Keratinocyte (primary cell): ENCODE measurements at regions not wholly inside any gene's neighbourhood (a gene's known extent, or its start where the extent isn't known, plus 50 kb on each side); places are given as distances from the start of the nearest gene placed in this dataset.

Experiments
- CTCF ChIP-seq, 3 experiments: IDR thresholded peaks in 1 of 3; conservative IDR thresholded peaks in 1 of 3; optimal IDR thresholded peaks in 1 of 3; 2 replicates in 2 of 3; 3 replicates in 1 of 3; pipeline versions ENCODE3 to v1.5.1; 2011; ENCODE audit warnings: low read length in 3 of 3, mild to moderate bottlenecking in 3 of 3, moderate library complexity in 2 of 3, control low read depth in 1 of 3, inconsistent platforms in 1 of 3; ENCODE audit not compliant: insufficient read depth in 2 of 3; ENCODE audit errors: extremely low read depth in 1 of 3
- EZH2 ChIP-seq: IDR thresholded peaks from one replicate; pipeline ENCODE4 v1.6.1; 2012; ENCODE audit warnings: inconsistent platforms, mild to moderate bottlenecking, low read length, moderate library complexity

DNA sequence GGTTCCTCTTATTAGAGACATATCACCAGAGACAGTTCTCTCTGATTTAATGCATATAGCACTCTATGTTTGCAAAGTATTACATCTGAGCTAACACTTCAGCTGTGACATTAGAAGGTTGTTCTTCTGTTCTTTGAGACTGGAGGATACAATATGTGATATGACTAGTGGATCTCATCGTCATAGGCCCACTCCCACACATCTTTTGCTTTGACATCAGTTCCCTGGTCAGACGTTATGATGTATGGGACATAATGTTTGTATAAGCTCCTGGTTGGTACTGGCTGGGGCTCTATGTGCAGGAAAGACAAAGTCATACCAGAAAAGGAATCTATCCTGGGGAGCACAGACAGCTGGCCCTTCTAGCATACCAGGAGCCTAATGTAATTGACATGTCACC lies 57.7 kb upstream of the MAML3 start:
- no peak for TF ChIP-seq CTCF (optimal IDR thresholded peaks at IDR 0.05 in 1 of 3, IDR thresholded peaks at IDR 0.05 in 1 of 3, conservative IDR thresholded peaks at IDR 0.05 in 1 of 3; ENCODE audit: extremely low read depth in 1 of 3, insufficient read depth in 2 of 3, low read length in 3 of 3)
- TF ChIP-seq EZH2 = no peak
